Duodenal mucosa (tissue), 2 donors: ENCODE measurements at regions not wholly inside any gene's neighbourhood (a gene's known extent, or its start where the extent isn't known, plus 50 kb on each side); places are given as distances from the start of the nearest gene placed in this dataset.

Source experiments
- H3K27ac ChIP-seq: one replicate; pipeline ENCODE4 v1.7.0; 2013; ENCODE audit warnings: low read depth, low read length
- H3K27me3 ChIP-seq, 2 donors: one replicate each; pipeline ENCODE4 v1.7.0; 2013; ENCODE audit warnings: low read length in 2 of 2, control low read depth in 1 of 2; ENCODE audit not compliant: insufficient read depth in 2 of 2, control insufficient read depth in 1 of 2
- H3K36me3 ChIP-seq, 2 donors: one replicate each; pipeline ENCODE4 v1.7.0; 2013; ENCODE audit warnings: low read length in 2 of 2, control low read depth in 1 of 2; ENCODE audit not compliant: insufficient read depth in 2 of 2, control insufficient read depth in 1 of 2
- H3K4me1 ChIP-seq, 2 donors: one replicate each; pipeline ENCODE4 v1.7.0; 2013; ENCODE audit warnings: low read length in 2 of 2, control low read depth in 1 of 2; ENCODE audit not compliant: insufficient read depth in 2 of 2, control insufficient read depth in 1 of 2
- H3K4me3 ChIP-seq, 2 donors: one replicate each; pipeline ENCODE4 v1.7.0; 2013; ENCODE audit warnings: low read length in 2 of 2, low read depth in 1 of 2
- H3K9ac ChIP-seq, 2 donors: one replicate each; pipeline ENCODE4 v1.7.0; 2013; ENCODE audit warnings: low read length in 2 of 2, low read depth in 1 of 2
- H3K9me3 ChIP-seq, 2 donors: one replicate each; pipeline ENCODE4 v1.7.0; 2013; ENCODE audit warnings: low read length in 2 of 2, control low read depth in 1 of 2; ENCODE audit not compliant: control insufficient read depth in 1 of 2

GRCh38 chr15:98280284-98280975, 319.9 kb downstream of the ARRDC4 start:
- Histone ChIP-seq H3K27me3 (no peaks in the 10 kb centered on the region), H3K9me3 (no peaks in the 10 kb centered on the region), H3K36me3 (no peaks in the 10 kb centered on the region), H3K4me1 (no peaks in the 10 kb centered on the region), H3K27ac (no peak overlapping the region), H3K9ac (no peak overlapping the region), H3K4me3 (no peak overlapping the region)

GRCh38 chr15:98281130-98281529, 320.6 kb downstream of the ARRDC4 start:
- Histone ChIP-seq H3K36me3 (no peaks in the 10 kb centered on the region), H3K27ac (no peak overlapping the region), H3K4me3 (no peak overlapping the region), H3K9me3 (no peaks in the 10 kb centered on the region), H3K27me3 (no peaks in the 10 kb centered on the region), H3K9ac (no peak overlapping the region), H3K4me1 (no peaks in the 10 kb centered on the region)

GRCh38 chr15:98282656-98283332, 322.3 kb downstream of the ARRDC4 start:
- Histone ChIP-seq H3K27me3 (no peaks in the 10 kb centered on the region), H3K36me3 (no peaks in the 10 kb centered on the region), H3K9ac (no peak overlapping the region), H3K4me3 (no peak overlapping the region), H3K27ac (no peak overlapping the region), H3K9me3 (no peaks in the 10 kb centered on the region), H3K4me1 (no peaks in the 10 kb centered on the region)

GRCh38 chr15:98286200-98286599, 325.7 kb downstream of the ARRDC4 start:
- H3K4me1 ChIP-seq = no peaks in the 10 kb centered on the region
- H3K36me3 ChIP-seq = no peaks in the 10 kb centered on the region
- H3K27ac ChIP-seq = no peak overlapping the region
- no peaks in the 10 kb centered on the region for H3K27me3 ChIP-seq
- no peaks in the 10 kb centered on the region for H3K9me3 ChIP-seq
- H3K4me3 ChIP-seq = no peak overlapping the region
- H3K9ac ChIP-seq = no peak overlapping the region

- Histone ChIP-seq H3K4me3 (no peak overlapping the region), H3K27me3 (no peaks in the 10 kb centered on the region), H3K9ac (no peak overlapping the region), H3K27ac (no peak overlapping the region), H3K4me1 (no peaks in the 10 kb centered on the region), H3K9me3 (no peaks in the 10 kb centered on the region), H3K36me3 (no peaks in the 10 kb centered on the region)
Observed at GRCh38 chr15:98286831-98287230, 326.3 kb downstream of the ARRDC4 start.

GRCh38 chr15:98288091-98288590, 327.6 kb downstream of the ARRDC4 start:
- Histone ChIP-seq H3K27me3 (peaks cover 0 to 3% of the 10 kb centered on the region in 2 donors), H3K36me3 (no peaks in the 10 kb centered on the region), H3K4me3 (no peak overlapping the region), H3K9me3 (no peaks in the 10 kb centered on the region), H3K4me1 (no peaks in the 10 kb centered on the region), H3K27ac (no peak overlapping the region), H3K9ac (no peak overlapping the region)

- H3K4me1 ChIP-seq = no peaks in the 10 kb centered on the region
- H3K9ac ChIP-seq = no peak overlapping the region
- H3K4me3 ChIP-seq = no peak overlapping the region
- no peaks in the 10 kb centered on the region for H3K36me3 ChIP-seq
- H3K27ac ChIP-seq = no peak overlapping the region
- no peaks in the 10 kb centered on the region for H3K9me3 ChIP-seq
- peaks cover 0 to 15% of the 10 kb centered on the region in 2 donors for H3K27me3 ChIP-seq
Observed at GRCh38 chr15:98289747-98290146, 329.2 kb downstream of the ARRDC4 start.

GRCh38 chr15:98292442-98293240, 332.1 kb downstream of the ARRDC4 start:
- peaks cover 3 to 15% of the 10 kb centered on the region in 2 donors for H3K27me3 ChIP-seq
- no peak overlapping the region for H3K4me3 ChIP-seq

GRCh38 chr15:98294126-98294525, 333.6 kb downstream of the ARRDC4 start:
- no peaks in the 10 kb centered on the region for H3K36me3 ChIP-seq
- H3K9me3 ChIP-seq = no peaks in the 10 kb centered on the region
- H3K27me3 ChIP-seq = peaks cover 3 to 15% of the 10 kb centered on the region in 2 donors
- H3K27ac ChIP-seq = no peak overlapping the region
- H3K4me1 ChIP-seq = no peaks in the 10 kb centered on the region
- no peak overlapping the region for H3K4me3 ChIP-seq
- no peak overlapping the region for H3K9ac ChIP-seq

More at GRCh38 chr15:98292442-98293240, 332.1 kb downstream of the ARRDC4 start:
- no peaks in the 10 kb centered on the region for H3K36me3 ChIP-seq
- H3K27ac ChIP-seq = no peak overlapping the region
- H3K4me1 ChIP-seq = no peaks in the 10 kb centered on the region
- no peak overlapping the region for H3K9ac ChIP-seq
- no peaks in the 10 kb centered on the region for H3K9me3 ChIP-seq
